ENCODE measurements at regions not wholly inside any gene's neighbourhood (a gene's known extent, or its start where the extent isn't known, plus 50 kb on each side); places are given as distances from the start of the nearest gene placed in this dataset.

DNA sequence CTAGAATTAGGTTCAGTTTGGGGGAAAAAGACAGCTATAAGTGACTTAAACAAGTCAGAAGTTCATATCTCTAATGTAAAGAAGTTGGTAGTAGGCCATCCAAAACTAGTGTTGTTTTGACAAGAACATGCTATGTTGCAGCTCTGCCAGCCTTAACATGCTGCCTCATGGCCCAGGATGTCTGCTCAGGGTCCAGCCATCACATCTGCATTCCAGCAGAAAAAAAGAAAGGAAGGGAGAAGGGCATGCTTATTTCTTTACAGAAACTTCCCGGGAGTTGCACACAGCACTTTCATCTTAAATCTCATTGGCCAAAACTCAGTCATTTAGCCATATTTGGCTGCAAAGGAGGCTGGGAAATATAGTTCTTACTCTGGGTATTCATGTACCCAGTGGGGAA, 400.4 kb upstream of the PODXL start:
- no CpG with 5 or more reads among the region's 1 CpG for WGBS (ENCODE audit: insufficient coverage)
- intact Hi-C loops (cut with micrococcal nuclease) = no loop called here
- Histone ChIP-seq H3K27ac (ENCODE audit: low read length in 2 of 2) (no peak overlapping the region), H3K9me3 (ENCODE audit: control extremely low read depth in 1 of 3, control insufficient read depth in 2 of 3, insufficient read depth in 1 of 3, low read length in 2 of 3) (peaks cover 0 to 8% (median 0%) of the 10 kb centered on the region in 3 donors), H3K4me1 (ENCODE audit: control insufficient read depth in 2 of 2, insufficient read depth in 2 of 2, low read length in 2 of 2) (no peaks in the 10 kb centered on the region), H3K27me3 (replicated peaks in 1 of 4; ENCODE audit: control extremely low read depth in 1 of 4, control insufficient read depth in 3 of 4, insufficient read depth in 4 of 4, low read length in 3 of 4) (no peaks in the 10 kb centered on the region), H3K79me2 (ENCODE audit: control insufficient read depth, insufficient read depth, low read length) (no peaks in the 10 kb centered on the region), H3K9ac (ENCODE audit: low read length) (no peak overlapping the region), H3K36me3 (replicated peaks in 1 of 2; ENCODE audit: control extremely low read depth in 1 of 2, control insufficient read depth in 1 of 2, extremely low read depth in 1 of 2, insufficient read depth in 2 of 2, low read length in 1 of 2) (no peaks in the 10 kb centered on the region), H2AFZ (ENCODE audit: insufficient read depth, low read depth, low read length, poor library complexity, severe bottlenecking) (no peak overlapping the region), H3K4me3 (ENCODE audit: control extremely low read depth in 1 of 5, extremely low read depth in 1 of 5, insufficient read depth in 1 of 5, low read depth in 2 of 5, low read length in 4 of 5) (no peak overlapping the region), H3K4me2 (replicated peaks; ENCODE audit: low read depth, low read length, poor library complexity, severe bottlenecking) (no peak overlapping the region), H4K20me1 (ENCODE audit: control insufficient read depth, insufficient read depth, low read length, poor library complexity, severe bottlenecking) (no peaks in the 10 kb centered on the region)
- Mint-ChIP-seq H3K9me3 (ENCODE audit: insufficient read depth) (peaks cover 2% of the 10 kb centered on the region), H3K27me3 (peaks cover 3% of the 10 kb centered on the region), H3K4me1 (no peaks in the 10 kb centered on the region), H3K27ac (no peak overlapping the region), H3K4me3 (no peak overlapping the region)
- ATAC-seq (ENCODE audit: low read depth) (no peak), DNase-seq (no peak)
- TF ChIP-seq, protein P1, sequence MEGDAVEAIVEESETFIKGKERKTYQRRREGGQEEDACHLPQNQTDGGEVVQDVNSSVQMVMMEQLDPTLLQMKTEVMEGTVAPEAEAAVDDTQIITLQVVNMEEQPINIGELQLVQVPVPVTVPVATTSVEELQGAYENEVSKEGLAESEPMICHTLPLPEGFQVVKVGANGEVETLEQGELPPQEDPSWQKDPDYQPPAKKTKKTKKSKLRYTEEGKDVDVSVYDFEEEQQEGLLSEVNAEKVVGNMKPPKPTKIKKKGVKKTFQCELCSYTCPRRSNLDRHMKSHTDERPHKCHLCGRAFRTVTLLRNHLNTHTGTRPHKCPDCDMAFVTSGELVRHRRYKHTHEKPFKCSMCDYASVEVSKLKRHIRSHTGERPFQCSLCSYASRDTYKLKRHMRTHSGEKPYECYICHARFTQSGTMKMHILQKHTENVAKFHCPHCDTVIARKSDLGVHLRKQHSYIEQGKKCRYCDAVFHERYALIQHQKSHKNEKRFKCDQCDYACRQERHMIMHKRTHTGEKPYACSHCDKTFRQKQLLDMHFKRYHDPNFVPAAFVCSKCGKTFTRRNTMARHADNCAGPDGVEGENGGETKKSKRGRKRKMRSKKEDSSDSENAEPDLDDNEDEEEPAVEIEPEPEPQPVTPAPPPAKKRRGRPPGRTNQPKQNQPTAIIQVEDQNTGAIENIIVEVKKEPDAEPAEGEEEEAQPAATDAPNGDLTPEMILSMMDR (IDR thresholded peaks at IDR 0.05) = no peak
- TF ChIP-seq EZH2 (IDR thresholded peaks at IDR 0.05; ENCODE audit: borderline replicate concordance, insufficient read depth, low read depth, low read length, poor library complexity, severe bottlenecking) = no peak
- ChIA-PET POLR2A (no interaction called here), CTCF (no interaction called here)

- H3K4me2 ChIP-seq (replicated peaks; ENCODE audit: low read depth, low read length, poor library complexity, severe bottlenecking) = no peak overlapping the region
- no peak overlapping the region for H3K9ac ChIP-seq (ENCODE audit: low read length)
- ATAC-seq (ENCODE audit: low read depth) = no peak
- H3K4me3 ChIP-seq (ENCODE audit: control extremely low read depth in 1 of 5, extremely low read depth in 1 of 5, insufficient read depth in 1 of 5, low read depth in 2 of 5, low read length in 4 of 5) = no peak overlapping the region
- Mint-ChIP-seq H3K4me3 (no peak overlapping the region), H3K27ac (no peak overlapping the region), H3K9me3 (ENCODE audit: insufficient read depth) (peaks cover 2% of the 10 kb centered on the region), H3K27me3 (peaks cover 3% of the 10 kb centered on the region), H3K4me1 (no peaks in the 10 kb centered on the region)
- no peaks in the 10 kb centered on the region for H3K27me3 ChIP-seq (replicated peaks in 1 of 4; ENCODE audit: control extremely low read depth in 1 of 4, control insufficient read depth in 3 of 4, insufficient read depth in 4 of 4, low read length in 3 of 4)
- intact Hi-C loops (cut with micrococcal nuclease) = no loop called here
- H2AFZ ChIP-seq (ENCODE audit: insufficient read depth, low read depth, low read length, poor library complexity, severe bottlenecking) = no peak overlapping the region
- H3K79me2 ChIP-seq (ENCODE audit: control insufficient read depth, insufficient read depth, low read length) = no peaks in the 10 kb centered on the region
- H3K4me1 ChIP-seq (ENCODE audit: control insufficient read depth in 2 of 2, insufficient read depth in 2 of 2, low read length in 2 of 2) = no peaks in the 10 kb centered on the region
- no peaks in the 10 kb centered on the region for H3K36me3 ChIP-seq (replicated peaks in 1 of 2; ENCODE audit: control extremely low read depth in 1 of 2, control insufficient read depth in 1 of 2, extremely low read depth in 1 of 2, insufficient read depth in 2 of 2, low read length in 1 of 2)
- TF ChIP-seq EZH2 (IDR thresholded peaks at IDR 0.05; ENCODE audit: borderline replicate concordance, insufficient read depth, low read depth, low read length, poor library complexity, severe bottlenecking) = no peak
- TF ChIP-seq, protein P1 (IDR thresholded peaks at IDR 0.05) = no peak
- CTCF ChIA-PET = no interaction called here
- POLR2A ChIA-PET = no interaction called here
- H3K27ac ChIP-seq (ENCODE audit: low read length in 2 of 2) = no peak overlapping the region
- H3K9me3 ChIP-seq (ENCODE audit: control extremely low read depth in 1 of 3, control insufficient read depth in 2 of 3, insufficient read depth in 1 of 3, low read length in 2 of 3) = peaks cover 0 to 11% (median 0%) of the 10 kb centered on the region in 3 donors
- H4K20me1 ChIP-seq (ENCODE audit: control insufficient read depth, insufficient read depth, low read length, poor library complexity, severe bottlenecking) = no peaks in the 10 kb centered on the region
- WGBS (ENCODE audit: insufficient coverage) = 67% methylated on average over 2 of the region's 2 CpGs
- DNase-seq = no peak
Observed at GRCh38 chr7:131955679-131956078, 399.3 kb upstream of the PODXL start.
